Fibroblast of pulmonary artery (primary cell): ENCODE measurements at regions not wholly inside any gene's neighbourhood (a gene's known extent, or its start where the extent isn't known, plus 50 kb on each side); places are given as distances from the start of the nearest gene placed in this dataset.

ENCODE experiments used
- DNase-seq: peaks from one replicate; pipeline ENCODE4 v3.0.0-alpha.2; 2010; ENCODE audit warnings: low read depth
- H3K4me3 ChIP-seq: replicated peaks from 2 replicates; pipeline ENCODE4 v1.5.1; 2011; ENCODE audit warnings: low read depth, mild to moderate bottlenecking, control low read depth, low read length, moderate library complexity
- CTCF ChIP-seq: IDR thresholded peaks from 2 replicates; pipeline ENCODE4 v1.5.1; 2011; ENCODE audit warnings: mild to moderate bottlenecking, control low read depth, low read length, inconsistent platforms; ENCODE audit errors: missing control alignments

GRCh38 chr16:64394061-64394460, 727.8 kb downstream of the CDH11 start:
- no peak for DNase-seq
- no peak overlapping the region for H3K4me3 ChIP-seq
- TF ChIP-seq CTCF, result no peak

- no peak for TF ChIP-seq CTCF
- no peak for DNase-seq
- no peak overlapping the region for H3K4me3 ChIP-seq
These were observed 729.4 kb downstream of the CDH11 start for GRCh38 chr16:64392456-64392855.

GRCh38 chr16:64391063-64391600, 730.7 kb downstream of the CDH11 start:
- peak; percentile 44 for DNase-seq
- no peak for TF ChIP-seq CTCF
- no peak overlapping the region for H3K4me3 ChIP-seq

- TF ChIP-seq CTCF, result no peak
- no peak for DNase-seq
- no peak overlapping the region for H3K4me3 ChIP-seq
These were observed 731.8 kb downstream of the CDH11 start for GRCh38 chr16:64390102-64390501.

- no peak overlapping the region for H3K4me3 ChIP-seq
- no peak for TF ChIP-seq CTCF
- DNase-seq, result no peak
These were observed 737.2 kb downstream of the CDH11 start for GRCh38 chr16:64384636-64385035.

GRCh38 chr16:64381979-64382378, 739.9 kb downstream of the CDH11 start:
- TF ChIP-seq CTCF, result no peak
- DNase-seq, result no peak
- H3K4me3 ChIP-seq, result no peak overlapping the region

- no peak for TF ChIP-seq CTCF
- no peak for DNase-seq
- H3K4me3 ChIP-seq, result no peak overlapping the region
These were observed 741.1 kb downstream of the CDH11 start for GRCh38 chr16:64380751-64381150.
